Psoas muscle (tissue), 7 donors: ENCODE measurements at regions not wholly inside any gene's neighbourhood (a gene's known extent, or its start where the extent isn't known, plus 50 kb on each side); places are given as distances from the start of the nearest gene placed in this dataset.

Experiments used
- ATAC-seq, 4 donors: fragments of 200-7000 bp; cut with Tn5 transposase; one replicate each; pipeline ENCODE4 v1.9.1; 2020; ENCODE audit warnings: moderate library complexity in 3 of 4, mild to moderate bottlenecking in 2 of 4
- DNase-seq, 2 donors: peaks; one replicate each; pipeline ENCODE4 v3.0.0-alpha.2; 2020
- H3K27ac ChIP-seq: fragments of 200-600 bp; one replicate; pipeline ENCODE4 v1.8.0; 2022
- H3K27me3 ChIP-seq, 3 donors: fragments of 200-600 bp in 1 of 3; one replicate each; pipeline versions ENCODE4 v1.6.1 to v1.8.0; 2013 to 2022; ENCODE audit warnings: low read length in 2 of 3, mild to moderate bottlenecking in 2 of 3, moderate library complexity in 1 of 3; ENCODE audit not compliant: insufficient read depth in 3 of 3
- H3K36me3 ChIP-seq, 2 donors: fragments of 200-600 bp in 1 of 2; one replicate each; pipeline versions ENCODE4 v1.6.1 to v1.8.0; 2013 to 2022; ENCODE audit warnings: low read depth in 1 of 2, mild to moderate bottlenecking in 1 of 2, moderate library complexity in 1 of 2; ENCODE audit not compliant: insufficient read depth in 1 of 2
- H3K4me1 ChIP-seq: fragments of 200-600 bp; one replicate; pipeline ENCODE4 v1.8.0; 2022
- H3K4me3 ChIP-seq: fragments of 200-600 bp; one replicate; pipeline ENCODE4 v1.8.0; 2022; ENCODE audit warnings: mild to moderate bottlenecking
- H3K9me3 ChIP-seq: fragments of 200-600 bp; one replicate; pipeline ENCODE4 v1.8.0; 2022
- CTCF ChIP-seq: fragments of 200-600 bp; IDR thresholded peaks from one replicate; pipeline ENCODE4 v1.8.0; 2022; ENCODE audit warnings: antibody characterized with exemption
- whole genome bisulfite sequencing, 3 donors: extraction: QIAGEN DNeasy Blood & Tissue Kit; methylation state at CpG; one replicate each; pipeline versions ENCODE4 v1.1.6 to v1.1.7; 2013; 5-methylcytosine and 5-hydroxymethylcytosine counted together
- intact Hi-C, 2 donors: fragments of 100-400 bp; cut with DNase I; formaldehyde crosslinking; loops; one replicate each; pipeline versions ENCODE4 v1.11.0 to v1.14.2; 2022
- donor health status: healthy with polysubstance abuse.
- donor health status: DM: no; HTN: no; CAD: no; lungs with moderate emphysema.
- donor health status: Bipolar disorder and iron deficiency.
- donor health status: healthy.
- donor health status: DM: yes; HTN: yes; CAD: no.
- donor health status: DM: no; HTN: no; CAD: no.
- donor health status: DM: yes; HTN: yes; CAD: no.

DNA sequence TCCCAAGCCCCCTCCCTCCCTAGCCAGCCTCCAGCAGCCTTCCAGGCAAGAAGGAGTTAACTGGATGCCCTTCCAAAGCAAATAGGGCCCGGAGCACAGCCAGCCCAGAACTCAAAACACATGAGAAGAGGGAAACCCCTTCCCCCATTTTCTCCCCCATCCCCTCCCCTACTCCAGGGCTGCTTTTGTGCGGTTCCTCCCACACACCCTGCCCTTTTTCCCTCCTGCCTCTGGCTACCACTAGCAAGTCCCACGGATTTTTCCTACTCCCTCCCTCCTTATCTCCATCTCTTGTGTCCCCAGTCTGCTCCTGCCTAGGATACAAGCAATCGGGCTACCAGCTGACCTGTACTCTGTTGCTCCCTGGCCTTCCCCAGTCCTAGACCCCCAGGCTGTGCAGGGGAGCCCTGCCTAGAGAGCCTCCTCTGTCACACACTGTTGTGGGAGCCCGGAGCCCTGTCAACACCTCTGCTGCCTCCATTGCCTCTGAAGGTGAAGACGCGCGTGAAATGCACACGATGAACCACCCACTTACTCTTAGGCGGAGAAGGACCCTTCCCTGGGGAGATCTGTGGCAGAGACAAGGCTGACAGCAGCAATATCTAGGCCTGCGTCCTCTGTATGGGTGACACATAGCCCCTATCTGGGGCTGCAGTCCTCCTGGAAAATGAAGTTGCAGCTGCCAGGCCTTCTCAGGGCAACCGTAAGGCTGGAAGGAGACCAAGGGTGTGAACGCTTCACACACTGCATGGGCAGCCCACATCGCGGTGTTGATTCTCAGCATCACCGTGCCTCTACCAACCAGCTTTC is 282.8 kb downstream of the MN1 start:
- no peaks in the 10 kb centered on the region for H3K27me3 ChIP-seq
- H3K36me3 ChIP-seq: no peaks in the 10 kb centered on the region
- no peaks in the 10 kb centered on the region for H3K4me1 ChIP-seq
- peak in 3 of 4 donors; percentile 37 to 60 (median 45) for ATAC-seq
- H3K27ac ChIP-seq: no peak overlapping the region
- no peak overlapping the region for H3K4me3 ChIP-seq
- TF ChIP-seq CTCF: no peak
- no peaks in the 10 kb centered on the region for H3K9me3 ChIP-seq
- intact Hi-C loops: no loop called here
- no peak for DNase-seq
- 55 to 66% (median 63%) methylated on average over 16 of the region's 16 CpGs for WGBS, 3 donors

- 90 to 92% (median 90%) methylated on average over 5 of the region's 5 CpGs for WGBS, 3 donors
- Histone ChIP-seq H3K4me3 (no peak overlapping the region), H3K4me1 (no peaks in the 10 kb centered on the region), H3K27me3 (no peaks in the 10 kb centered on the region), H3K27ac (no peak overlapping the region), H3K36me3 (no peaks in the 10 kb centered on the region), H3K9me3 (no peaks in the 10 kb centered on the region)
- DNase-seq: no peak
- intact Hi-C loops: no loop called here
- no peak for TF ChIP-seq CTCF
- ATAC-seq: no peak
These were observed 277.8 kb downstream of the MN1 start for GRCh38 chr22:27523711-27524110.

GRCh38 chr22:27525711-27526110 is 275.8 kb downstream of the MN1 start:
- WGBS, 3 donors: 95 to 98% (median 98%) methylated on average over 2 of the region's 2 CpGs
- DNase-seq: no peak
- H3K27ac ChIP-seq: no peak overlapping the region
- no peaks in the 10 kb centered on the region for H3K9me3 ChIP-seq
- H3K36me3 ChIP-seq: no peaks in the 10 kb centered on the region
- H3K4me1 ChIP-seq: no peaks in the 10 kb centered on the region
- no peak for TF ChIP-seq CTCF
- no peaks in the 10 kb centered on the region for H3K27me3 ChIP-seq
- intact Hi-C loops: no loop called here
- ATAC-seq: no peak
- H3K4me3 ChIP-seq: no peak overlapping the region

DNA sequence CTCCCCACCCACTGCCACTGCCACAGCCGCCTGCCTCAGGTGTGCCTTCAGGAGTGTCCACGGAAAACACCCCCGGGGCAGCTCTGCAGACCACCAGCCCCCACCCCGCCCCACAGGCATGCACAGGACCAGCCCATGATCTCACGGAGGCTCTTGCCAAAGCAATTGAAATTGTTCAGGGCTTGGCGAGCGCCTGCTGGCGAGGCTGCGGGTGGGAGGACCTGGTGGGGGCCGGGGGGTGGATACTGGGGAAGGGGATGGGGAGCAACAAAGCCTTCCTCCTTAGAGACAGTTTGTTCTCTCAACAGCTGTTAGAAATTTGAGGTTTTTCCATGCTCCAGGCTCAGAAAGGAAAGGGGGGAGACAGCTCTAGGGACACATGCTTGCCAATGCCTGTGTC is 274.7 kb downstream of the MN1 start:
- H3K9me3 ChIP-seq: no peaks in the 10 kb centered on the region
- no peaks in the 10 kb centered on the region for H3K36me3 ChIP-seq
- no peak overlapping the region for H3K27ac ChIP-seq
- TF ChIP-seq CTCF: no peak
- no peaks in the 10 kb centered on the region for H3K27me3 ChIP-seq
- intact Hi-C loops: no loop called here
- WGBS, 3 donors: 39 to 46% (median 41%) methylated on average over 10 of the region's 10 CpGs
- ATAC-seq (no peak), DNase-seq (no peak)
- H3K4me3 ChIP-seq: no peak overlapping the region
- no peaks in the 10 kb centered on the region for H3K4me1 ChIP-seq
